ENCODE measurements at regions not wholly inside any gene's neighbourhood (a gene's known extent, or its start where the extent isn't known, plus 50 kb on each side); places are given as distances from the start of the nearest gene placed in this dataset.

DNA sequence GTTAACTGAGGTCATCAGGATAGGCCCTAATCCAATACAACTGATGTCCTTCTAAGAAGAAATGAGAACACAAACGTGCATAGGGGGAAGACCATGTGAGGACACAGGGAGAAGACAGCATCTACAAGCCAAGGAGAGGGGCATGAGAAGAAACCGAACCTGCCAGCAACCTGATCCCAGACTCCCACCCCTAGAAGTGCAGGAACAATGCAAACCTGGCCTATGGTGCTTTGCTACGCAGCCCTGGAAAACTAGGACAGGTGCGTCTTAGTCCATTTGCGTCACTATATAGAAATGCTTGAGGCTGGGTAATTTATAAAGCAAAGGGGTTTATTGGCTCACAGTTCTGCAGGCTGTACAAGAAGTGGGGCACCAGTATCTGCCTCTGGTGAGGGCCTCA is 322.6 kb upstream of the ZNF32 start:
- POLR2A ChIA-PET: no interaction called here
- H3K27me3 ChIP-seq (ENCODE audit: control insufficient read depth, insufficient read depth, low read length): peaks cover 4% of the 10 kb centered on the region; the same call in 1 of the 2 replicates
- CTCF ChIA-PET: no interaction called here

GRCh38 chr10:43970717-43971116 is 322.0 kb upstream of the ZNF32 start:
- Histone ChIP-seq H3K4me3 (ENCODE audit: low read depth in 2 of 2, low read length in 2 of 2) (no peak overlapping the region), H3K4me1 (ENCODE audit: control insufficient read depth, insufficient read depth, low read length) (no peaks in the 10 kb centered on the region), H3K36me3 (ENCODE audit: control insufficient read depth, insufficient read depth, low read length) (no peaks in the 10 kb centered on the region), H3K27ac (ENCODE audit: low read length) (no peak overlapping the region), H3K9me3 (ENCODE audit: control insufficient read depth, insufficient read depth, low read depth, low read length) (no peaks in the 10 kb centered on the region), H3K27me3 (ENCODE audit: control insufficient read depth, insufficient read depth, low read length) (peaks cover 8% of the 10 kb centered on the region)
- TF ChIP-seq SIN3A (IDR thresholded peaks at IDR 0.05; ENCODE audit: borderline replicate concordance, insufficient read depth, low read depth, low read length): no peak
- TF ChIP-seq TCF7L2 (IDR thresholded peaks at IDR 0.05; ENCODE audit: low read depth, low read length): no peak
- no peak for TF ChIP-seq CTCF (IDR thresholded peaks at IDR 0.05)
- TF ChIP-seq, protein P1, sequence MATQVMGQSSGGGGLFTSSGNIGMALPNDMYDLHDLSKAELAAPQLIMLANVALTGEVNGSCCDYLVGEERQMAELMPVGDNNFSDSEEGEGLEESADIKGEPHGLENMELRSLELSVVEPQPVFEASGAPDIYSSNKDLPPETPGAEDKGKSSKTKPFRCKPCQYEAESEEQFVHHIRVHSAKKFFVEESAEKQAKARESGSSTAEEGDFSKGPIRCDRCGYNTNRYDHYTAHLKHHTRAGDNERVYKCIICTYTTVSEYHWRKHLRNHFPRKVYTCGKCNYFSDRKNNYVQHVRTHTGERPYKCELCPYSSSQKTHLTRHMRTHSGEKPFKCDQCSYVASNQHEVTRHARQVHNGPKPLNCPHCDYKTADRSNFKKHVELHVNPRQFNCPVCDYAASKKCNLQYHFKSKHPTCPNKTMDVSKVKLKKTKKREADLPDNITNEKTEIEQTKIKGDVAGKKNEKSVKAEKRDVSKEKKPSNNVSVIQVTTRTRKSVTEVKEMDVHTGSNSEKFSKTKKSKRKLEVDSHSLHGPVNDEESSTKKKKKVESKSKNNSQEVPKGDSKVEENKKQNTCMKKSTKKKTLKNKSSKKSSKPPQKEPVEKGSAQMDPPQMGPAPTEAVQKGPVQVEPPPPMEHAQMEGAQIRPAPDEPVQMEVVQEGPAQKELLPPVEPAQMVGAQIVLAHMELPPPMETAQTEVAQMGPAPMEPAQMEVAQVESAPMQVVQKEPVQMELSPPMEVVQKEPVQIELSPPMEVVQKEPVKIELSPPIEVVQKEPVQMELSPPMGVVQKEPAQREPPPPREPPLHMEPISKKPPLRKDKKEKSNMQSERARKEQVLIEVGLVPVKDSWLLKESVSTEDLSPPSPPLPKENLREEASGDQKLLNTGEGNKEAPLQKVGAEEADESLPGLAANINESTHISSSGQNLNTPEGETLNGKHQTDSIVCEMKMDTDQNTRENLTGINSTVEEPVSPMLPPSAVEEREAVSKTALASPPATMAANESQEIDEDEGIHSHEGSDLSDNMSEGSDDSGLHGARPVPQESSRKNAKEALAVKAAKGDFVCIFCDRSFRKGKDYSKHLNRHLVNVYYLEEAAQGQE (IDR thresholded peaks at IDR 0.05; ENCODE audit: insufficient read depth in 1 of 2, low read depth in 2 of 2, low read length in 1 of 2): no peak
- TF ChIP-seq POLR2AphosphoS5 (IDR thresholded peaks at IDR 0.05; ENCODE audit: low read depth, low read length): no peak
- POLR2A ChIA-PET: no interaction called here
- no peak for ATAC-seq
- BruUV-seq (replicated peaks): no TSS peak
- no peak for DNase-seq (ENCODE audit: low read depth, low spot score)
- in situ Hi-C loops (cut with HindIII; ENCODE audit: low pct_unique_long_range_greater_than_20kb, low sequenced_read_pairs): no loop called here
- intact Hi-C loops (cut with micrococcal nuclease; ENCODE audit: unreplicated experiment): no loop called here
- CTCF ChIA-PET: no interaction called here

More for the DNA sequence above, 322.6 kb upstream of the ZNF32 start:
- Histone ChIP-seq H3K4me3 (ENCODE audit: low read depth in 2 of 2, low read length in 2 of 2) (no peak overlapping the region), H3K9me3 (ENCODE audit: control insufficient read depth, insufficient read depth, low read depth, low read length) (no peaks in the 10 kb centered on the region), H3K4me1 (ENCODE audit: control insufficient read depth, insufficient read depth, low read length) (no peaks in the 10 kb centered on the region), H3K36me3 (ENCODE audit: control insufficient read depth, insufficient read depth, low read length) (no peaks in the 10 kb centered on the region), H3K27ac (ENCODE audit: low read length) (no peak overlapping the region)
- DNase-seq (ENCODE audit: low read depth, low spot score) (no peak), ATAC-seq (no peak)
- intact Hi-C loops (cut with micrococcal nuclease; ENCODE audit: unreplicated experiment) (no loop called here), in situ Hi-C loops (cut with HindIII; ENCODE audit: low pct_unique_long_range_greater_than_20kb, low sequenced_read_pairs) (no loop called here)
- TF ChIP-seq, protein P1 (IDR thresholded peaks at IDR 0.05; ENCODE audit: insufficient read depth in 1 of 2, low read depth in 2 of 2, low read length in 1 of 2): no peak
- TF ChIP-seq POLR2AphosphoS5 (IDR thresholded peaks at IDR 0.05; ENCODE audit: low read depth, low read length) (no peak), TCF7L2 (IDR thresholded peaks at IDR 0.05; ENCODE audit: low read depth, low read length) (no peak), CTCF (IDR thresholded peaks at IDR 0.05) (no peak), SIN3A (IDR thresholded peaks at IDR 0.05; ENCODE audit: borderline replicate concordance, insufficient read depth, low read depth, low read length) (no peak)
- no TSS peak for BruUV-seq (replicated peaks)
